ENCODE measurements at regions not wholly inside any gene's neighbourhood (a gene's known extent, or its start where the extent isn't known, plus 50 kb on each side); places are given as distances from the start of the nearest gene placed in this dataset.
"Not testable (repeated sequence)": the region's sequence is repeated elsewhere in the genome, so short reads cannot be mapped to it uniquely, and the experiment has no call there.

- no peak for TF ChIP-seq CTCF (IDR thresholded peaks at IDR 0.05; ENCODE audit: borderline replicate concordance, insufficient read depth, low read depth, low read length)
- H3K4me3 ChIP-seq (ENCODE audit: low read depth, low read length), result no peak overlapping the region
Observed at GRCh38 chr5:82975396-82975795, 101.8 kb downstream of the TMEM167A start.

DNA sequence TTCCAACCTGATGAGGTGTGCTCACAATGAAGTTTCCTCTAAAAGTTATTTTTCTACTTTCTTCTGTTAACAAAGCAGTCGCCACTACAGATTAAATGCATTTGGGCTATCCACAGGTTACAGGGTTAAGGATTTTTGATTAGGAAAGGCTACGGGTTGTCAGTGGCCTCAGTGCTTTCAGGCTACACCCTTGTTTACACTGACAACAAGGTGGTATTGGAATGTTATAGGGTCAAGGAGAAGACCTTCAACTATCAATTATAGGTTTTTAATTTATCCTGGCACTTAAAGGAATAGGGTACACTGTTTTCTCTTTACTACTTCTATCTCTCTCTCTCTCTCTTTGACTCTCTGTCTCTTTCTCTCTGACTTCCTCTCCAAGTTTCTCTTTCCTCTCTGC, 102.8 kb downstream of the TMEM167A start:
- H3K4me3 ChIP-seq (ENCODE audit: low read depth, low read length), result not testable (repeated sequence)

DNA sequence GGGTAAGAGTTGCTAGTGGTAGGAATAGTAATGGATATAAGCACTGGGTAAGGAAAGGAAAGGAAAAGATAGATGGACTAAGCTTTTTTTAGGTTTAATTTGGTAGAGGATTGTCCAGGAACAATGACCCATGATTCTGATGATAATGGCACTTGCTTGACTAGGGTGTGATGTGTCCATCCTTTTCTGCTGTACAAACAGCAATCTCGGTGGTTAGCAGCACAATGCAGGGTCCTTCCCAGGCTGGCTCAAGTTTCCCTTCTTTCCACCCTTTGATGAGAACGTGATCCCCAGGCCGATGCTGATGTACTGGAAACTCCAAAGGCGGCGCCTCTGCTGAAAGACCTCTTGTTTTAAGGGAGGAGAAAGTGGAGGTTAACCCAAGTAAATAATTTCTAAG, 105.3 kb downstream of the TMEM167A start:
- TF ChIP-seq CTCF (IDR thresholded peaks at IDR 0.05; ENCODE audit: borderline replicate concordance, insufficient read depth, low read depth, low read length), result no peak
- H3K4me3 ChIP-seq (ENCODE audit: low read depth, low read length), result no peak overlapping the region

DNA sequence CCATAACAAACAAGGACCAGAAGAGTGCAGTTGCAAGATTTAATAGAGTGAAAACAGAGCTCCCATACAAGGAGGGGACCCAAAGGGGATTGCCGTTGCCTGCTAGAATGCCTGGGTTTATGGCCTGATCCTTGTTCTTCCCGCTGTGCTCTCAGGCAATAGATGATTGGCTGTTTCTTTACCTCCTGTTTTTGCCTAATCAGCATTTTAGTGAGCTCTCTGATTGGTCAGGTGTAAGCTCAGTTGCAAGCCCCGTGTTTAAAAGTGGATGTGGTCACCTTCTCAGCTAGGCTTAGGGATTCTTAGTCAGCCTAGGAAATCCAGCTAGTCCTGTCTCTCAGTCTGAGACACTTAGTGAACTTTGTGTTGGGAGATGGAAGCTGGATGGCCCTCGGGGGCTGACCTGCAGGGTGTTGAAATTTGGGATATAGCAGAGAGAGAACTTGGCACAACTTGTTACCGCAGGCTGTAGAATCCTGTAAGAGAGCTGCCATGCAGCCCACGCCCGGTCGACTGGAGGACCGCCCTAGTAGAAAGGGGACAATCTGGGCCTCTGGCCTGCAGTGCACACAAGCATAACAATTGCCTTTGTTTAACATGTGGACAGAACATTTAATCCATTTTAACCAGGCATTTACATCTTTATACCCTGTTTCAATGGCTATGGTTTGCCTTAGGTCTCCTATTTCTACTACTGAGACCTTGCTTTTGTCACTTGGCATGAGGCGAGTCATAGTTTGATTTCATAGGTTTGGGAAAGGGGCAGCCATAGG, 106.0 kb downstream of the TMEM167A start:
- H3K4me3 ChIP-seq (ENCODE audit: low read depth, low read length), result not testable (repeated sequence)

- not testable (repeated sequence) for H3K4me3 ChIP-seq (ENCODE audit: low read depth, low read length)
Observed at GRCh38 chr5:82969221-82969976, 107.8 kb downstream of the TMEM167A start.

DNA sequence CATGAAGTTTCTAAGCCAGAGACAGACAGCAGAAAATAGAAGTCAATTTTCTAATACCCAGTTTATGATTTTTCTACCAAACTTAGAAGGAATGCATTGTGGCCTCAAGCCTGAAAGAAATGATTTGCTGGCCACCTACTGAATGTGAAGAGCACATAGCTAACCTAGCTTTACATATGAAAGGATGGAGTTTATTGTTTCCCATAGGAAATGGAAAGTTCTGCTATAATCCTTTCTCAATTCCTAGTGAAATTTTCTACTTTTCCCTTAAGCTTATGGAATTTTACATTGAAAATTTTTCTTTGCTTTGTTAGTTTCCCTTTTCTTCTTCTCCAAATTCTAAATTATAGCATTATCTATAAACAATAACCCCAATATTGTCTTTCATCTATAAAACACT, 110.1 kb downstream of the TMEM167A start:
- H3K4me3 ChIP-seq (ENCODE audit: low read depth, low read length), result no peak overlapping the region
- no peak for TF ChIP-seq CTCF (IDR thresholded peaks at IDR 0.05; ENCODE audit: borderline replicate concordance, insufficient read depth, low read depth, low read length)

DNA sequence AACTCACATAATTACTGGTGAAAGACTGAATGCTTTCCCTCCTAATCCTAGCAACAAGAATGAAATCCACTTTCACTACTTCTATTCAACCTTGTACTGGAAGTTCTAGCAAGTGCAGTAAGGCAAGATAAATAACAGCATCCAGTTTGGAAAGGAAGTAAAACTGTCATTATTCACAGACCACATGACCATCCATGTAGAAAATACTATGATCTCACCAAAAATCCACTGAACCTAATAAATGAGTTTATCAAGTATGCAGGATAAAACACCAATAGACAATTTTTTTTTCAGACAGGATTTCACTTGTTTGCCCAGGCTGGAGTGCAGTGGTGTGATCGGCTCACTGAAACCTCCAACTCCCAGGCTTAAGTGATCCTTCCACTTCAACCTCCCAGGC, 117.7 kb downstream of the TMEM167A start:
- H3K4me3 ChIP-seq (ENCODE audit: low read depth, low read length), result no peak overlapping the region
- TF ChIP-seq CTCF (IDR thresholded peaks at IDR 0.05; ENCODE audit: borderline replicate concordance, insufficient read depth, low read depth, low read length), result no peak

DNA sequence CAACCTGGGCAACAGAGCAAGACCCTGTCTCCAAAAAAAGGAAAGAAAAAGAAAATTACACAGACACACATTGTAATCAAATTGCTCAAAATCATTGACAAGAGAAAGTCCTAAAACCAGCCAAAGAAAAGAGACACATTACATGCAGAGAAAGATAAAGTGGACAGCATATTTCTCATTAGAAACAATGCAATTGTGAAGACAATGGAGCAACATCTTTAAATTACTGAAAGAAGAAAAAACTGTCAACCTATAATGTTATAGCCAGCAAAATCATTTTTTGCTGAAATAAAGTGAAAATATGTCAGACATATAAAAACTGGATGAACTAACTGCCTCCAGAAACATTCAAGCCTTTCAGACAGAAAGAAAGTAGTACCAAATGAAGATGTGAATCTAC, 120.6 kb downstream of the TMEM167A start:
- H3K4me3 ChIP-seq (ENCODE audit: low read depth, low read length), result no peak overlapping the region
- TF ChIP-seq CTCF (IDR thresholded peaks at IDR 0.05; ENCODE audit: borderline replicate concordance, insufficient read depth, low read depth, low read length), result no peak

All from GM12875 (cell line).